ENCODE measurements at regions not wholly inside any gene's neighbourhood (a gene's known extent, or its start where the extent isn't known, plus 50 kb on each side); places are given as distances from the start of the nearest gene placed in this dataset.

- no peak for DNase-seq (ENCODE audit: low read depth)
Measured at GRCh38 chr10:107706096-107706725, 541.7 kb upstream of the SORCS1 start.

DNA sequence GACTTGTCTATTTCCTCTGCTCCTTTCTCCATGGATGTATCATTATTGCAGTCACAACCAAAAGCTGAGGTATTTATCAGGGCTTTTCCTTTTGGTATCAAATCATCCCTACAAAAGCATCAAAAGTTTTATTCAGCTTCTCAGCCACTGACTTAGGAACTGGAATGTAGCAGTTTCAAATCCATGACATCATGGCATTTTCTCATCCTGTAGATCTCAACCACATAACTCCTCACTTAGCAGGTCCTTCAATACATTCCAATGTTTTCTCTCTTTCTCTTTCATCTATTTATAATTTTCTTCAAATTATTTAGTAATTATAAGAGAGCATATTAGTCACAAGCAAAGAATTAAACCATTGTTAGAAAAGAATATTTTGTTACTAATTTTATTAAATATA is 537.4 kb upstream of the SORCS1 start:
- DNase-seq (ENCODE audit: low read depth), result no peak

DNA sequence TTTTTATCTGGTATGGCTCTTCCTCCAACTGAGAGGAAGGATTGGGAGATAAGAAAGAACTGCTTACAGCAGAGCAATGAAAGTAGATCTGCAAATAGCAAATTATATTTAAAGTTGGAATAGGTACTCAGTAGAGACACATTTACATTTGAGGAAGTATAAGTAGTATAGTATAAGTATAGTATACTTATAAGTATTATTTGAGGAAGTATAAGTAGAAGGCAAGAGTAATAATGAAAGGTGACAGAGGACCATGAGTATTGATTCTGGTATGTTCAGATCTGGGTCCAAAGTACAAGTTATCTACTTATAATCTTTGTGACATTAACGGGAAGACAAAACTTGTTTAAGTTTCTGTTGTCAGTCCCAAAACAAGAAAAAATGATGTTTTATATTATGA is 527.6 kb upstream of the SORCS1 start:
- no peak for DNase-seq (ENCODE audit: low read depth)

- DNase-seq (ENCODE audit: low read depth), result no peak
Measured at GRCh38 chr10:107689323-107689722, 524.8 kb upstream of the SORCS1 start.

DNA sequence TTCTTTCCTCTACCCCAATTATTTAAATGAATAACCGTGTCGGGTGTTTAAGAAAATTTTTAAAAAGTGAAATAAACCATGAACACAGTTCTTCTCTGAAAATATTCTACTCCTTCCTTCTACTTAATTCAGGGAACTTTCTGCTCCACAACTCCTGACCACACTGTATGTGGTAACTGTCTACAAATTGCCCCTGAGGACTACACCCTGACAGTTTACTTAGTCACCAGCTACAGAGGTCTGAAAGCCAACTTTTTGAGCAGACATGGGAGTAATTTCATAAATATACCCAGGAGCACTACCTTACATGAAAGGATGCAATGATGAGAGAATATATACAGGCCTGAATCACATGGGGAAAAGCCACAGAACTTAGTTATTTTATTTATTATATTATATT is 523.2 kb upstream of the SORCS1 start:
- no peak for DNase-seq (ENCODE audit: low read depth)

DNA sequence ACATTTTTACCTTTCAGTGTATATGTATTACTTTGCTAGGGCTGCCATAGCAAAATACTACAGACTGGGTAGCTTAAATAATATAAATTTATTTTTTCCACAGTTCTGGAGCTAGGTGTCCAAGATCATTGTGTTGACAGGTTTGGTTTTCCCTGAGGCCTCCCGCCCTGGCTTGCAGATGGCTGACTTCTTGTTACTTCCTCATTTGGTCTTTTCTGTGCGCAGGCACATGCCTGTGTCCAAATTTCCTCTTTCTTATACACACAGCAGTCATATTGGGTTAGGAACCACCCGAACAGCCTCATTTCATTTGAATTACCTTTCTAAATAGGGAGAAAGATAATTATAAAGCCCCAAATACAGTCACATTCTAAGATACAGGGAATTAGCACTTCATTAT is 521.6 kb upstream of the SORCS1 start:
- no peak for DNase-seq (ENCODE audit: low read depth)

DNA sequence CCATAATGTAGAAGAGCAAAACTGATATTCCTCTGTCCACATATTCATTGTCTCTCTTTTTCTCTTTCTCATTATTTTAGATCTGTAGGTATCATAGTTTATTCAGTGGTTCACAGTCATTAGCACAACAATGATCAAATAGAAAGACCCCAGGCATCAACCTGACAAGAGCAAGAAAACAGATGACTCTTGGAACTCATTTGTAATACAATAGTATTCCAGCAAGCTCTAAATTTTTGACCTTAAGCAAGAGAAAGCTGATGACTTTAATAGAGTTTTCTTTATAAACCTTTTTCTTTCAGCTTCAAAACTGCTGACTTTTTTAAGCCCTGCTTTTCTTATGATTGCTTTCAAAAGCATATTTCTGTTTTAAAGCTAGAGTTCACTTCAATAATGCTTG is 507.5 kb upstream of the SORCS1 start:
- no peak for DNase-seq (ENCODE audit: low read depth)

GRCh38 chr10:107666214-107666613 is 501.7 kb upstream of the SORCS1 start:
- no peak for DNase-seq (ENCODE audit: low read depth)

DNA sequence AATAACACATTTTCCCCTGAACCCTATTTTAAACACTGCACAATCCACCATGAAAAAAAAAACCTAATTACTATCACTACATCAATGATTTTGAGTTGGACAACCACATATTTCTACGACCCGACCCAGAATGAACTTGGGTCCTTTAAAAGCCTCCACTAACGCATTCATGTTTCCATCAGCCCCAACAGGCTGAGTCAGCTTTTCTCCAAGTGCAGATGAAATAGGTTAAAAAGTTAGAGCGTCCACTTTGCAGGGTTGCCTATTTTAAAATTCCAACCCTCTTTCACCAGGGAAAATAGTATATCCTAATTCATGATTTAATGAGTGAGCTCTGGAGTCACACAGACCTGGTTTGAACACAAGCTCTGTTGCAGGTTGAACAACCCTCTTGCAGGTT is 501.0 kb upstream of the SORCS1 start:
- no peak for DNase-seq (ENCODE audit: low read depth)

DNA sequence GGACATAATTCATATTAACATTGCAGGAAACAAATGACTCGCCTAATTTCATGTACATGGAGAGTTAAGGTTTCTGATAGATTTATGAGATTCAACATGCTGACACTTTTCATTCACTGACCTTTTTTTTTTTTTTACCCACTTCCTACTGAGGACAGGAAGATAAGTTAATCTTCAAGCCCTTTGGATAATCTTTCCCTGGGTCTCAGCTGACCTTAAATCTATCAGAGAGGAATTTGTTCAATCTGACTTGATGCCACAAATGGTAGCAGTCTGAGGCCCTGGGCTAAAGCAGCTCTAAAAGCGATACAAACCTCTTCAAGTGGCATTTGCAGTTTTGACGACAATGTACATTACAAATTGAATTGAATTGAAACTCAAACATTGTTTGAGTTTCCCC is 493.3 kb upstream of the SORCS1 start:
- DNase-seq (ENCODE audit: low read depth), result no peak

- no peak for DNase-seq (ENCODE audit: low read depth)
Measured at GRCh38 chr10:107656932-107657331, 492.4 kb upstream of the SORCS1 start.

GRCh38 chr10:107653832-107654287 is 489.4 kb upstream of the SORCS1 start:
- DNase-seq (ENCODE audit: low read depth), result peak; percentile 77

DNA sequence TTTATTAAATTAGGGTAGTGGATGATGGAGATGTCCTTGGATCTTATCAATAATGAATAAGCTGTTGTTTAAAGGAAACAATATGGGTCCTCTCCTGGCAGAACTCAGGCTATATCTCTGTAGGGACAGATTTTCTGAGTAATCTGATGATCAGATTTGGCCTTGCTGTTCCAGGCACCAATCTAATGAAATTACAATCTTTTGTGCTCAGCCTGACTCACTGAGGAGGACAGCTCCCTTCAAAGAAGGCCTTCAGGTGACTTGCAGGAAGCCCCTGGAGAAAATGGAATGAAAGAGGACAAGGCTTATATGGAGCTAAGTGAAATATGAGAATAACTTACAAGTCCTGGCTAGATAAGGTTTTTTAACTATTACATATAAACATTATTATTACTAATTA is 486.4 kb upstream of the SORCS1 start:
- no peak for DNase-seq (ENCODE audit: low read depth)

- DNase-seq (ENCODE audit: low read depth), result no peak
Measured at GRCh38 chr10:107649249-107649648, 484.7 kb upstream of the SORCS1 start.

GRCh38 chr10:107647462-107647861 is 483.0 kb upstream of the SORCS1 start:
- no peak for DNase-seq (ENCODE audit: low read depth)

DNA sequence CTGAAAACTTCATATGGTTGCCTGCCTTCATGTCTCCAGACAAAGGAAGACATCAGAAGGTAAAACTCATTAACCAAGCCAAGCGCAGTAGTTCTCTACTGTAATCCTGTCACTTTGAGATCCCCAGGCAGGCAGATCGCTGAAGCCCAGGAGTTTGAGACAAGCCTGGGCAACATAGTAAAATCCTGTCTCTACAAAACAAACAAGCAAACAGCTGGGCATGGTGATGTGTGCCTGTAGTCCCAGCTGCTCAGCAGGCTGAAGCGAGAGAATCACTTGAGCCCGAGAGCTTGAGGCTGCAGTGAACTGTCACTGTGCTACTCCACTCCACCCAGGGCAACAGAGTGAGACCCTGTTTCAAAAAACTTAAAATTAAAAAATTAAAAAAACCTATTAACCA is 467.4 kb upstream of the SORCS1 start:
- no peak for DNase-seq (ENCODE audit: low read depth)

DNA sequence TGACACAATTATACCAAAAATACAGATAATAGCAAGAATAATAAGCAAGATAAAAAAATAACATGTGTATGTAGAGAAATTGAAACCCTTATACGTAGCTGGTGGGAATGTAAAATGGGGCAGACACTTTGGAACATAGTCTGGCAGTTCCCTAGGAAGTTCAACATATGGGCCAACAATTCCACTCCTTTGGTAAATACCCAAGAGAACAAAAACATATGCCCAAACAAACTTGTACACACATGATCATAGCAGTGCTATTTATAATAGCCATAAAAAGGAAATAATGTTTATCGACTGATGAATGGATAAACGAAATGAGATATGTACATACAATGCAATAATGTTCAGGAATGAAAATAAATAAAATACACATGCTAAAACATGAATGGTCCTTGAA is 462.4 kb upstream of the SORCS1 start:
- no peak for DNase-seq (ENCODE audit: low read depth)

- no peak for DNase-seq (ENCODE audit: low read depth)
Measured at GRCh38 chr10:107623292-107623691, 458.8 kb upstream of the SORCS1 start.

DNA sequence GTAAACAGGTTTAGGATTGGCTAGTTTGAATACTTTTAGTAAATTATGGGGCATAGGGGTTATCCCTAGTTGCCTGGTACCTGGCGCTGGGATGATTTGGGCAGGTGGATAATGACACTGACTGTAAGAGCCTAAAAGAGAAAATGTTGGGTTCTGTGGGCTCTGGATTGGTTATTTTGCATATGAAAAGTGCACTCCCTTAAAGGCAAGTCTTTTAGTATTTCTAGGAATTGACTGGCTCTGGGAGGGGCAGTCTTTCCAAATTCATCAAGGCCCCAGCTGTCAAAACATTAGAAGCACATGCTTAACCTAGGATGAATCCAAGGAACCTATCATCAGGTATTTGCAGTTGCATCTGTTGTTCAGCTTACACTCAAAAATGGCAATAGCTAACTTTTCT is 454.6 kb upstream of the SORCS1 start:
- DNase-seq (ENCODE audit: low read depth), result no peak

DNA sequence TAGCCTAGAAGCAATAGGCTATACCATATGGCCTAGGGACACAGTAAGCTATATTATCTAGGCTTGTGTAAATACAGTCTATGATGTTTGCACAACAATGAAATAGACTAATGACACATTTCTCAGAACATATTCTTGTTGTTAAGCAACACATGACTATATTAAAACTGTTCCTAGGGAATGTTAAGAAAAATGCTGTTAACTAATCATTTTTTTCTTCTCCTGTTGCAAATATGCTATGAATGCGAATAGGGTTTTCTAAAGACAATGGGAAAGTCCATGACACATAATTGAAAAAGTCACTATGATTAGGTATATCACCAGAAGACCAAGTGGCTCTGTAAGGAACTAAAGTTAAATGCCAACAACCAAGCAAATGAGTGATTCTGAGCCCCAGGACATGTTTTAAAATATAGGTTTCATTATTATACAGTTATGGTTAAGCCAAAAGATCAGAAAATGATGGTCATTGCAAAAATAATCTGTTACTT is 454.0 kb upstream of the SORCS1 start:
- peak; percentile 50 for DNase-seq (ENCODE audit: low read depth)

- peak; percentile 91 for DNase-seq (ENCODE audit: low read depth)
Measured at GRCh38 chr10:107616463-107617410, 452.2 kb upstream of the SORCS1 start.

- DNase-seq (ENCODE audit: low read depth), result no peak
Measured at GRCh38 chr10:107616031-107616430, 451.5 kb upstream of the SORCS1 start.

DNA sequence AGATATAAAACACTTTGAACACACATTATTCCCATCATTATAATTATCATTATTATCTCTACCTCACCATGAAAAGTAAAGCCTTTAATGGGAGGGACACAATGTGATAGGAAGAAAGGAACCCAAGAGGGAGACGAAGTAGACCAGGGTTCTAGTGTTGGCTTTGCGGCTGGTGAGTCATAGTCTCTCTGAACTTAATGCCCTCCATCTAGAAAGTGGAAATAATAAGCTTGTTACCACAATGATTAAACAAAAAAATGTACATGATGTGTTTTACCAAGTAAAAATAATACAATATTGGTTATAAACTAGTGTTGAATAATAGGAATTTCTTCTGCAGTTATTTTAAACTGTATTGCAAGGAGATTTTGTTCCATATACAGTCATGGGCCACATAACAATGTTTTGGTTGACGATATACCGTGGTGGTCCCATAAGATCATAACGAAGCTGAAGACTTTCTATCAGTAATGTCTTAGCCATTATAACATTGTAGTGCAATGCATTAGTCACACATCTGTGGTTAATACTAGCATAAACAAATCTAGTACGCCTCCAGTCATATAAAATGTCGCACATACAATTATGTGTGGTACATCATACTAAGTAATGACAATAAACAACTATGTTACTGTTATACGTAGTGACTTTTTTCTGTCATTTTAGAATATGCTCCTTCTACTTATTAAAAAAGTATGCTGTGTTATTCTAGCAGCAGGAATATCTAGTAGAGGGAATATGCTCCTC is 450.6 kb upstream of the SORCS1 start:
- peak; percentile 64 for DNase-seq (ENCODE audit: low read depth)

All from fibroblast of gingiva (primary cell).